H1 (cell line): ENCODE measurements at regions not wholly inside any gene's neighbourhood (a gene's known extent, or its start where the extent isn't known, plus 50 kb on each side); places are given as distances from the start of the nearest gene placed in this dataset.

ENCODE experiments used
- CTCF ChIA-PET: fragments of 300-600 bp; sonication (Branson Sonifier 250); formaldehyde crosslinking; loops from one replicate; lab custom pipeline; 2021; ENCODE audit not compliant: partially characterized antibody; lab: Charles Lee
- POLR2A ChIA-PET: fragments of 300-600 bp; sonication (Branson Sonifier 250); formaldehyde crosslinking; loops from one replicate; lab custom pipeline; 2021; ENCODE audit warnings: inconsistent platforms; ENCODE audit not compliant: partially characterized antibody; lab: Charles Lee
- DNase-seq, 2 experiments: peaks; one replicate each; pipeline versions ENCODE4 v3.0.0 to v3.0.0-alpha.2; 2010 to 2022; ENCODE audit warnings: low spot score in 2 of 2, low read depth in 1 of 2, mixed read lengths in 1 of 2
- FAIRE-seq: peaks from 2 replicates; lab custom pipeline; 2011; peaks lifted over from hg19 to GRCh38; lab: Jason Lieb, UNC
- H2AFZ ChIP-seq: 2 replicates; pipeline ENCODE4 v1.8.1; 2012; ENCODE audit warnings: low read length, inconsistent platforms
- H2AK5ac ChIP-seq: 2 replicates; pipeline ENCODE4 v1.6.1; 2013; ENCODE audit warnings: low read depth, low read length
- H2BK120ac ChIP-seq: replicated peaks from 2 replicates; pipeline ENCODE3; 2013; ENCODE audit warnings: low read depth, low read length, inconsistent platforms
- H2BK12ac ChIP-seq: 2 replicates; pipeline ENCODE4 v1.6.1; 2013; ENCODE audit warnings: low read depth, low read length
- H2BK15ac ChIP-seq: 2 replicates; pipeline ENCODE4 v1.6.1; 2013; ENCODE audit warnings: low read length
- H2BK20ac ChIP-seq: 2 replicates; pipeline ENCODE4 v1.6.1; 2013; ENCODE audit warnings: low read length
- H2BK5ac ChIP-seq: 2 replicates; pipeline ENCODE4 v1.6.1; 2013; ENCODE audit warnings: low read depth, low read length
- H3K14ac ChIP-seq: 2 replicates; pipeline ENCODE4 v1.6.1; 2013; ENCODE audit warnings: inconsistent platforms; ENCODE audit not compliant: insufficient read length
- H3K18ac ChIP-seq: 2 replicates; pipeline ENCODE4 v1.6.1; 2013; ENCODE audit warnings: low read length; ENCODE audit errors: extremely low read depth
- H3K23ac ChIP-seq: 2 replicates; pipeline ENCODE4 v1.6.1; 2013; ENCODE audit warnings: inconsistent platforms; ENCODE audit not compliant: insufficient read length
- H3K23me2 ChIP-seq: 2 replicates; pipeline ENCODE4 v1.6.1; 2013; ENCODE audit warnings: low read depth, low read length
- H3K27ac ChIP-seq: 2 replicates; pipeline ENCODE4 v1.6.1; 2011; ENCODE audit warnings: low read depth, low read length, inconsistent platforms
- H3K27me3 ChIP-seq, 4 experiments: replicated peaks in 1 of 4; 1 replicate in 1 of 4; 2 replicates in 3 of 4; pipeline versions ENCODE4 v1.6.1 to v1.8.1; 2011 to 2013; ENCODE audit warnings: low read length in 3 of 4, mild to moderate bottlenecking in 3 of 4, inconsistent platforms in 2 of 4, mixed read lengths in 2 of 4, moderate library complexity in 1 of 4; ENCODE audit not compliant: control insufficient read depth in 3 of 4, insufficient read depth in 3 of 4; ENCODE audit errors: extremely low read depth in 1 of 4
- H3K36me3 ChIP-seq, 4 experiments: 2 replicates each; pipeline versions ENCODE4 v1.6.1 to v1.8.1; 2011 to 2013; ENCODE audit warnings: mild to moderate bottlenecking in 4 of 4, low read length in 3 of 4, moderate library complexity in 2 of 4, control low read depth in 1 of 4, inconsistent platforms in 1 of 4; ENCODE audit not compliant: insufficient read depth in 4 of 4, control insufficient read depth in 2 of 4
- H3K4ac ChIP-seq: replicated peaks from 2 replicates; pipeline ENCODE3; 2013; ENCODE audit warnings: low read length, low read depth, mixed read lengths, inconsistent platforms; ENCODE audit not compliant: insufficient read length
- H3K4me1 ChIP-seq, 4 experiments: replicated peaks in 1 of 4; 1 replicate in 1 of 4; 2 replicates in 3 of 4; pipeline versions ENCODE4 v1.6.1 to v1.8.1; 2011 to 2013; ENCODE audit warnings: low read length in 3 of 4, inconsistent platforms in 2 of 4, mixed read lengths in 1 of 4; ENCODE audit not compliant: insufficient read depth in 4 of 4, control insufficient read depth in 3 of 4
- H3K4me2 ChIP-seq, 2 experiments: 2 replicates each; pipeline versions ENCODE4 v1.6.1 to v1.8.1; 2011 to 2013; ENCODE audit warnings: low read depth in 2 of 2, low read length in 2 of 2, control low read depth in 1 of 2, inconsistent platforms in 1 of 2, mild to moderate bottlenecking in 1 of 2; ENCODE audit not compliant: insufficient read depth in 1 of 2
- H3K4me3 ChIP-seq, 4 experiments: fragments of 200-600, 300-600 bp in 1 of 4; sonication (generic), shearing (Covaris generic), sonication (Bioruptor Twin) in 1 of 4; 2 replicates each; pipeline versions ENCODE4 v1.5.1 to v1.8.1; 2011 to 2016; ENCODE audit warnings: low read length in 4 of 4, low read depth in 3 of 4, control low read depth in 2 of 4, inconsistent platforms in 2 of 4, mild to moderate bottlenecking in 2 of 4, mixed read lengths in 1 of 4, moderate library complexity in 1 of 4; ENCODE audit not compliant: insufficient read depth in 2 of 4; ENCODE audit errors: extremely low read depth in 1 of 4
- H3K56ac ChIP-seq: replicated peaks from 2 replicates; pipeline ENCODE3; 2013; ENCODE audit warnings: low read depth, mild to moderate bottlenecking, mixed read lengths, low read length, inconsistent platforms; ENCODE audit not compliant: insufficient read length
- H3K79me1 ChIP-seq: 2 replicates; pipeline ENCODE4 v1.6.1; 2013; ENCODE audit warnings: low read depth, low read length, control low read depth
- H3K79me2 ChIP-seq, 2 experiments: 2 replicates each; pipeline versions ENCODE4 v1.6.1 to v1.8.1; 2012 to 2013; ENCODE audit warnings: low read length in 2 of 2, mild to moderate bottlenecking in 2 of 2, inconsistent platforms in 1 of 2; ENCODE audit not compliant: insufficient read depth in 2 of 2, control insufficient read depth in 1 of 2
- H3K9ac ChIP-seq, 4 experiments: replicated peaks in 1 of 4; 1 replicate in 1 of 4; 2 replicates in 3 of 4; pipeline versions ENCODE4 v1.6.1 to v1.8.1; 2011 to 2013; ENCODE audit warnings: low read depth in 3 of 4, low read length in 3 of 4, control low read depth in 2 of 4, mild to moderate bottlenecking in 2 of 4, moderate library complexity in 2 of 4, inconsistent platforms in 1 of 4; ENCODE audit errors: extremely low read depth in 1 of 4
- H3K9me3 ChIP-seq, 2 experiments: 2 replicates each; pipeline versions ENCODE4 v1.6.1 to v1.8.1; 2012 to 2013; ENCODE audit warnings: mild to moderate bottlenecking in 2 of 2, moderate library complexity in 2 of 2, control low read depth in 1 of 2, inconsistent platforms in 1 of 2, low read depth in 1 of 2, low read length in 1 of 2, mixed read lengths in 1 of 2; ENCODE audit not compliant: insufficient read depth in 2 of 2
- H4K20me1 ChIP-seq, 2 experiments: replicated peaks in 1 of 2; 2 replicates each; pipeline versions ENCODE3 to v1.8.1; 2011 to 2013; ENCODE audit warnings: inconsistent platforms in 2 of 2, low read length in 2 of 2, mild to moderate bottlenecking in 1 of 2; ENCODE audit not compliant: insufficient read depth in 2 of 2, control insufficient read depth in 1 of 2
- H4K5ac ChIP-seq: 2 replicates; pipeline ENCODE4 v1.6.1; 2013; ENCODE audit warnings: low read length, low read depth, mixed read lengths, inconsistent platforms; ENCODE audit not compliant: insufficient read length
- H4K8ac ChIP-seq: 2 replicates; pipeline ENCODE4 v1.8.0; 2013; ENCODE audit warnings: mild to moderate bottlenecking, moderate library complexity, low read length, inconsistent platforms; ENCODE audit not compliant: insufficient read depth; ENCODE audit errors: extremely low read depth
- H4K91ac ChIP-seq: replicated peaks from 2 replicates; pipeline ENCODE3; 2013; ENCODE audit warnings: low read length, mixed read lengths, inconsistent platforms; ENCODE audit not compliant: insufficient read length
- GTF2F1 ChIP-seq: IDR thresholded peaks from 2 replicates; pipeline ENCODE4 v1.6.1; 2012; ENCODE audit warnings: low read depth, low read length, improper control_type of control experiment, borderline replicate concordance
- SIX5 ChIP-seq: IDR thresholded peaks from 2 replicates; pipeline ENCODE4 v1.6.1; 2011; ENCODE audit warnings: mild to moderate bottlenecking, low read depth, low read length
- SP4 ChIP-seq: IDR thresholded peaks from 2 replicates; pipeline ENCODE4 v1.6.1; 2012; ENCODE audit warnings: low read length, inconsistent platforms
- SUZ12 ChIP-seq: fragments of 200-600 bp; sonication (generic); IDR thresholded peaks from 2 replicates; pipeline ENCODE4 v1.6.1; 2012; ENCODE audit warnings: mild to moderate bottlenecking, inconsistent platforms, low read length, moderate library complexity, mixed read lengths
- WGBS, 2 experiments: shearing (Covaris generic) in 1 of 2; methylation state at CpG; one replicate each; pipeline versions ENCODE4 v1.1.6 to v1.1.7; 2013 to 2015; ENCODE audit warnings: low lambda C conversion rate in 2 of 2, mixed read lengths in 2 of 2, inconsistent platforms in 1 of 2, low coverage in 1 of 2, missing lambda C conversion rate in 1 of 2; ENCODE audit not compliant: insufficient replicate concordance in 2 of 2, insufficient coverage in 1 of 2, insufficient read length in 1 of 2; ENCODE audit errors: extremely low coverage in 1 of 2, missing lambda C conversion rate in 1 of 2; 5-methylcytosine and 5-hydroxymethylcytosine counted together

DNA sequence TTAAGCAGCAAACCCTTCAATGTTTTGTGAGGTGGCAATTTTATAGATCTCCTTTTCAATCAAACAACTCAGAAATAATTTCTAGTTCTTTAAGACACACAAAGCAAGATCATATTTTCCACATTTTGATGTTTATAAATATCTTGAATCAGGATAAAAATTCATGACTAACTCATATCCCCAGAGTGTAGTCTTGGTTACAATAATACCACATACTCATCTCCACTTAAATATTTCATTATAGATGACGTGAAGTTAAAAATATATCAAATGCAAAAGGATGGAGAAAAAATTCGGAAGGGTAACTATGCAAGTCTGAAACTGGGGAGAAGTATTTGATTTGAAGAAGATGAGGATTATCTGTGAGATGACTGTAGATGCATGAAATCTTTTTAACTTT, 59.8 kb upstream of the HIVEP1 start:
- no peak overlapping the region for H3K14ac ChIP-seq
- H3K23me2 ChIP-seq = no peaks in the 10 kb centered on the region; the same call in 1 of the 2 replicates
- H3K23ac ChIP-seq = no peak overlapping the region
- H3K4me1 ChIP-seq = no peaks in the 10 kb centered on the region
- CTCF ChIA-PET = interaction anchor here (1.7 kb wide), 1 partner anchor 41 kb away, joined by 5 read pairs; no protein-coding TSS in a partner anchor
- H3K18ac ChIP-seq = no peak overlapping the region
- H4K91ac ChIP-seq = no peak overlapping the region
- no peak overlapping the region for H4K8ac ChIP-seq
- no peak overlapping the region for H3K56ac ChIP-seq
- no peak overlapping the region for H2BK15ac ChIP-seq
- no peak for DNase-seq
- H2BK5ac ChIP-seq = no peak overlapping the region
- no peak overlapping the region for H2AK5ac ChIP-seq
- no peak overlapping the region for H3K4me3 ChIP-seq
- H3K27ac ChIP-seq = no peak overlapping the region
- H3K4me2 ChIP-seq = no peak overlapping the region
- no peaks in the 10 kb centered on the region for H3K9me3 ChIP-seq
- H3K27me3 ChIP-seq = no peaks in the 10 kb centered on the region
- H3K9ac ChIP-seq = no peak overlapping the region
- no peaks in the 10 kb centered on the region for H3K36me3 ChIP-seq
- no peaks in the 10 kb centered on the region for H3K79me2 ChIP-seq
- 88 to 100% methylated on average over 1 to 2 of the region's 2 CpGs for WGBS, 2 experiments
- no peak overlapping the region for H2BK20ac ChIP-seq
- POLR2A ChIA-PET = interaction anchor here (1.3 kb wide), 1 partner anchor 45 kb away, joined by 3 read pairs; no protein-coding TSS in a partner anchor
- H2BK120ac ChIP-seq = no peak overlapping the region
- no peak overlapping the region for H2BK12ac ChIP-seq
- no peak overlapping the region for H2AFZ ChIP-seq
- no peak overlapping the region for H4K5ac ChIP-seq
- FAIRE-seq = no peak
- no peaks in the 10 kb centered on the region for H4K20me1 ChIP-seq
- H3K79me1 ChIP-seq = no peaks in the 10 kb centered on the region
- H3K4ac ChIP-seq = no peak overlapping the region
- TF ChIP-seq GTF2F1 (no peak), SP4 (no peak), SIX5 (no peak), SUZ12 (no peak)
